Occipital lobe (tissue), 1 donor: ENCODE measurements at regions not wholly inside any gene's neighbourhood (a gene's known extent, or its start where the extent isn't known, plus 50 kb on each side); places are given as distances from the start of the nearest gene placed in this dataset.
"Not testable (repeated sequence)": the region's sequence is repeated elsewhere in the genome, so short reads cannot be mapped to it uniquely, and the experiment has no call there.

Experiments used
- DNase-seq: peaks from one replicate; lab custom pipeline; 2025; lab: John Stamatoyannopoulos, UW

- DNase-seq = no peak
Observed at GRCh38 chr14:27739657-27740156, 1026.9 kb upstream of the FOXG1 start.

DNA sequence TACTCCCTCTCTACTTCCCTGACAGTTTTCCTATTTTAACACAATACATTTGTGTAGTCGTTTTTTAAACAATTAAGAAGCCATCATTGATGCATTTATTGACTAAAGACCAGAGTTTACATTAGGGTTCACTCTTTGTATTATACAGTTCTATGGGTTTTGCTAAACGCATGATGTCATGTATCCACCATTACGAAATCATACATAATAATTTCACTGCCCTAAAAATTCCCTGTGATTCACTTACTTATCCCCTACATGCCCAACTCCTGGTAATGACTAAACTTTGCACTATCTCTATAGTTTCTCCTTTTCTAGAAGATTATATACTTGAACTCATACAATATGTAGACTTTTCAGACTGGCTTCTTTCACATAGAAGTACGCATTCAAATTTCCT lies 1016.5 kb upstream of the FOXG1 start:
- no peak for DNase-seq

DNA sequence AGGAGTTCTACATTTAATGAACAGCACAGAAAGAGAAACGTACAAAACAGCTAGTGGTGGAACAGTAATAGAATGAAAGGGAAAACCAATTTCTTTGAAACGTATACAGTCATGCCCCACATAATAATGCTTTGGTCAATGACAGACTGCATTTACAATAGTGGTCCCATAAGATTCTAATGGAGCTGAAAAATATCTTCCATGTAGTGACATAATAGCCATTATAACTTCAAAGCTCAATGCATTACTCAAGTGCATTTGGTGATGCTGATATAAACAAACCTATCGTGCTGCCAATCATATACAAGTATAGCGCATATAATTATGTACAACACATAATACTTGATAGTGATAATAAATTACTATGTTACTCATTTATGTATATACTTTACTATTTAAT lies 1008.9 kb upstream of the FOXG1 start:
- not testable (repeated sequence) for DNase-seq

DNA sequence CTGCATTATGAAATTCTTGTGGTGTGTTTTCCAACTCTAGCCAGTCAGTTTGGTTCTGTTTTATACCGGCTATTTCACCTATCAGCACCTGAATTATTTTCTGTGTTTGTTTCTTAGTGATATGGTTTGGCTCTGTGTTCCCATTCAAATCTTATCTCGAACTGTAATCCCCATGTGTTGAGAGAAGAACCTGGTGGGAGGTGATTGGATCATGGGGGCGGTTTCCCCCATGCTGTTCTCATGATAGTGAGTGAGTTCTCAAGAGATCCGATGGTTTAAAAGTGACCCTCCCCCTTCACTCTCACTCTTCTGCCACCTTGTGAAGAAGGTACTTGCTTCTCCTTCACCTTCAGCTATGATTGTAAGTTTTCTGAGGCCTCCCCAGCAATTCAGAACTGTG lies 1006.2 kb upstream of the FOXG1 start:
- DNase-seq = not testable (repeated sequence)

- DNase-seq = not testable (repeated sequence)
Observed at GRCh38 chr14:27799066-27800028, 967.2 kb upstream of the FOXG1 start.

DNA sequence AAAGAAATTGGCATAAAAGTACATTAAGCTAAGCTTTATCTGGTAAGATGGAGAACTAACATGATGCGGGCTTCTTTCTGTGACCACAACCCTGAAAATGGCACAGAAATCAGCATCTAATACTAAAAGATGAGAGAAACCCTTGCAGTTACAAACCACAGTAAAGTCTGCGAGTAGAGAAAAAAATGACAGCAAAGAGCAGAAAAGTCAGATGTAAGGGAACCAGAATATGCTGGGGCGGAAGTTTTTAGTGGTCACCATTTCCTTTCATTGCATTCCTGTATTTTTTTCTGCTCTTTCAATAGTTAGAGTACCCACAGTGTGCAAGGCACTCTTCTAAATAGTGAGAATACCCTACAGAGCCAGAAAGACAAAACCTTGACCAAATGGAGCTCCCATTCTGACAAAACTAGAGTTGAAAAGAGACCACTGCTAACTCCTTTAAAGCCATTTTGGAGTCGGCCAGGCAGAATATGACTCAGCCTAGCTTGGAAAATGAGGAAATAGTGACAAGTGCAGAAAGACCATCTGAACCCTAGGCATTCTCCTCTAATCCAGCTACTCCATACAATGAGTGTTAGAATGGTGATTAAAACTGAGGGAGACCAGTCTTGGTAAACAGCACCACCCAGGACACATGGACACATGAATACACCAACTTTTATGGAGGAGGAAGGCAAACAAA lies 948.7 kb upstream of the FOXG1 start:
- not testable (repeated sequence) for DNase-seq

- not testable (repeated sequence) for DNase-seq
Observed at GRCh38 chr14:27826149-27826548, 940.4 kb upstream of the FOXG1 start.

DNA sequence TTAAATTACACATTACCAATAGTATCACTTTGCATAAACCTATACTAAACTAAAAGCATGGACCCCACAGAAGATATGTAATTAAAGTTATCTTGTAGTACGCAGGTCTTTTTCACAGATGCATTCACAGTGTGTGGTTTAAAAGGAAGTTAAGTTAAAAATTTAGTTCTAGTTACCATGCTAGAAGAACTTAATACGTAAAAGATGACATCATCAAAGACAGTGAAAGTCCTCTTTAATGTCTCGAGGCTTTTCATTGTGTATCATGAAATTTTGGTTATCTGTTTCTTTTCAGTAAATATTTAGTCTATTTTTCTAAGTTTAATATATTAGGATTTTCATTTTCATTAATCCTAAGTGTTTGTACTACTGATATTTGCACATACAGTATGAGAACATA lies 934.6 kb upstream of the FOXG1 start:
- not testable (repeated sequence) for DNase-seq

DNA sequence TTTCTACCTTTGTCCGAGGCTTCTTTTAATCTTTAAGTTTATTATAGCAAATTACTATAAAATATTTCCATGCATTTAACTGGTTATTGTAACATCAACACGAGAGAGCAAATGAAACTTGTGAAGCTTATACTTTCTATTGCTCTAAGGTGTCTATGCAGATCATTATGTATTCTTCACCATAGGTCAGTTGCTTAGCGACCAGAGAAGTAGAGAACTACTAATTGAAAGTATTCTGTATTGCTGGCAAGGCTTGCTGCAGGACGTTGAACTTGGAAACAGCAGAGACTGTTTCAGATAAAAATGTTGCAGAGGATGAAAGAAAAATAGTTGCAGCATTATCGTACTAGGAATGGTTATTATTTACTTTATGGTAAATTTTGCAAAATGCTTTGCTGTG lies 933.6 kb upstream of the FOXG1 start:
- DNase-seq = not testable (repeated sequence)

GRCh38 chr14:27836386-27836785 lies 930.2 kb upstream of the FOXG1 start:
- DNase-seq = no peak

DNA sequence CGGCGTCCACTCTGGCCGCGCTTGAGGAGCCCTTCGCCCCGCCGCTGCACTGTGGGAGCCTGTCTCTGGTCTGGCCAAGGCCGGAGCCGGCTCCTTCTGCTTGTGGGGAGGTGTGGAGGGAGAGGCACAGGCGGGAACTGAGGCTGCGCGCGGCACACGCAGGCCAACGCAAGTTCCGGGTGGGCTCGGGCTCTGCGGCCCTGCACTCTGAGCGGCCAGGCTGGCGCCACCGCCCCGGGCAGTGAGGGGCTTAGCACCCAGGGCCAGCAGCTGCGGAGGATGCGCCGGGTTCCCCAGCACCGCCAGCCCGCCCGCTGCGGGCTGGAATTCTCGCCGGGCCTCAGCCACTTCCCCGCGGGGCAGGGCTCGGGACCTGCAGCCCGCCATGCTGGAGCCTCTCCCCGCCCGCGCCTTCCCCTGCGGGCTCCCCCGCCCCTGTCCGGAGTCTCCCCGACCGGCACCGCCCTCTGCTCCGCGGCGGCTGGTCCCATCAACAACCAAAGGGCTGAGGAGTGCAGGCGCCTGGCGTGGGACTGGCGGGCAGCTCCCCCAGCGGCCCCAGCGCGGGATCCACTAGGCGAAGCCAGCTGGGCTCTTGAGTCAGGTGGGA lies 921.2 kb upstream of the FOXG1 start:
- DNase-seq = no peak

DNA sequence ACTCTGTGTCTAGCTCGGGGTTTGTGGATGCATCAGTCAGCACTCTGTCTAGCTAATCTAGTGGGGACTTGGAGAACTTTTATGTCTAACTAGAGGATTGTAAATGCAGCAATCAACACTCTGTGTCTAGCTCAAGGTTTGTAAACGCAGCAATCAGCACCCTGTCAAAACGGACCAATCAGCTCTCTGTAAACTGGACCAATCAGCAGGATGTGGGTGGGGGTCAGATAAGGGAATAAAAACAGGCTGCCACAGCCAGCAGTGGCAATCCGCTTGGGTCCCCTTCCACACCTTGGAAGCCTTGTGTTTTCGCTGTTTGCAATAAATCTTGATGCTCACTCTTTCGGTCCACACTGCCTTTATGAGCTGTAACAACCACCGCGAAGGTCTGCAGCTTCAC lies 920.7 kb upstream of the FOXG1 start:
- no peak for DNase-seq

- DNase-seq = not testable (repeated sequence)
Observed at GRCh38 chr14:27847480-27847879, 919.1 kb upstream of the FOXG1 start.

DNA sequence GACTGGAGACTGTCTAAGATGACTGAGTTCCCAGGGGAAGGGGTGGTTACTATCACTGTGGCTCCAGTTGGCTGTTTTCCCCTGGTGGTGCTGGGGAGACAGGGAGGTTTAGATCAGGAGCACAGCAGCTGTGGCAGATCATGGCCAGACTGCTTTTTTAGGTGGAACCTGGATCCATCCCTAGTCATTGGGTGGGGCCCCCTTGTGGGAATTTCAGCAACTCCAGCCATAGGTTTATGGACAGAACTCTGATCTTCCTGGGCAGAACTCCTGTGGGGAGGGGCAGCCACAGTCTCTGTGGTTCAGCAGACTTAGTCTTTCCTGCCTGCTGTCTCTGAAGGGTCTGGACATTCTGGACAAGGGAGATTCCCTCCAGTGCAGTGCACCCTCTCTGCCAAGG lies 917.4 kb upstream of the FOXG1 start:
- DNase-seq = not testable (repeated sequence)

DNA sequence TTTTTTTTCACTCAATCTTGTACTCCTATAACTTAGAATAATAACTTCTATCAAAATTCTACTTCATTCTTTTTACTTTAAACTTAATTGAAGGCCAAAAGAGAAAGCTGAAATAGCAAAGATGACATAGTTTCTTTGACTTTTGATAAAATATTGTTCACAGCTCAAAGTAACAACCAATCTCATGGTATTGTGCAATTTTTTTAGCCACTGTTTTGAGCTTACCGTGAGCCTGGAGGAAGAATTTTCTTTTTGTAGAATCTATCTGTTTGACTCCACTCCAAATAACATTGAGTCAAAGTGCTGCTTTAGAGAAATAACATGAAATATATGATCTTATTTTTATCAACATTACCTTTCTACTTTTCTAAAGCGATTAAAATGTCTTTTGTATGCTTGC lies 903.9 kb upstream of the FOXG1 start:
- DNase-seq = no peak

GRCh38 chr14:27863166-27863565 lies 903.4 kb upstream of the FOXG1 start:
- no peak for DNase-seq

DNA sequence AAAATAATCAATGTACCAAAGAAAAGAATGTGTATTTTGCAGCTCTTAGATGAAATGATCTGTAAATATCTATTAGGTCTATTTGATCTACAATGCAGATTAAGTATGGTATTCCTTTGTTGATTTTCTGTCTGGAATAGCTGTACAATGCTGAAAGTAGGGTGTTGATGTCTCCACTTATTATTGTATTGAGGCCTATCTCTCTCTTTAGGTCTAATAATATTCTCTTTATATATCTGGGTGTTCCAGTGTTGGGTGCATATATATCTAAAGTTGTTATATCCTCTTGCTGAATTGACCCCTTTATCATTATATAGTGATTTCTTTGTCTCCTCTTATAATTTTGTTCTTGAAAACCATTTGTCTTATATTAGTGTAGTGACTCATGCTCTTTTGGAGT lies 885.5 kb upstream of the FOXG1 start:
- no peak for DNase-seq

- DNase-seq = no peak
Observed at GRCh38 chr14:27881646-27882045, 884.9 kb upstream of the FOXG1 start.

GRCh38 chr14:27886256-27886655 lies 880.3 kb upstream of the FOXG1 start:
- no peak for DNase-seq

DNA sequence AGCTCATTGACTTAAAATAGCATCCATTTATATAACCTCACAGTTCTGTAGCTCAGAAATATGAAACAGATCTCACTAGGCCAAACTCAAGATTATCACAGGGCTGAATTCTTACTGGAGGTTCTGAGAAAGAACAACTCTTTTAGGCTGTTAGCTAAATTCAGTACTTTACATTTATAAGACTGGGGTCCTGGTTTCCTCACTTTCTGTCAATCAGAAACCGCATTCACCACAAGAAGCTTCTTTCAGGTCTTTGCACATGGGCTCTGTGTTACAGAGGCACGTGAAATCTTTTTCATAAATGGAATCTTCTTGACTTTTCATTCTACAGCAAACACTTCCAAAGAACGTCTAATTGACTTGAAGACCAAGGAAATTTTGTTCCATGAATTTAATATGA lies 876.3 kb upstream of the FOXG1 start:
- DNase-seq = no peak

- not testable (repeated sequence) for DNase-seq
Observed at GRCh38 chr14:27908484-27908883, 858.1 kb upstream of the FOXG1 start.

DNA sequence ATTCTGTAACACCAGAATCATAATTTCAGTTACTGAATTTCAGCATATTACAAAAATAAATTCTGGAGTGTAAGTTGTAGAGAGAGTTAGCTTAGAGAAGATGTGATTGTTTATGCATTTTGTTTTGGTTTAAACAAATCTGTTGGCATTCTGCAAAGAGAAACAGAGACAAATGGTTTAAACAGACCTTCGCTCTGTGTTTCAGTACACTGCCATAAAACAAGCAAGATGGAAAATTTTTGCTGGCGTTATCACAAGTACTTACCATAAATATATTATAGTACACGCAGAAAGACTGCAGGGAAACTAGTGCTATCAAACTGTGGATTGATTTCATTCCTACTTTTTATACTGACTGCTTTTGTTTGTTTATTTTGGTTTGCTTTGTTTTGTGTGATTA lies 850.3 kb upstream of the FOXG1 start:
- no peak for DNase-seq
